ENCODE measurements at regions not wholly inside any gene's neighbourhood (a gene's known extent, or its start where the extent isn't known, plus 50 kb on each side); places are given as distances from the start of the nearest gene placed in this dataset.

DNA sequence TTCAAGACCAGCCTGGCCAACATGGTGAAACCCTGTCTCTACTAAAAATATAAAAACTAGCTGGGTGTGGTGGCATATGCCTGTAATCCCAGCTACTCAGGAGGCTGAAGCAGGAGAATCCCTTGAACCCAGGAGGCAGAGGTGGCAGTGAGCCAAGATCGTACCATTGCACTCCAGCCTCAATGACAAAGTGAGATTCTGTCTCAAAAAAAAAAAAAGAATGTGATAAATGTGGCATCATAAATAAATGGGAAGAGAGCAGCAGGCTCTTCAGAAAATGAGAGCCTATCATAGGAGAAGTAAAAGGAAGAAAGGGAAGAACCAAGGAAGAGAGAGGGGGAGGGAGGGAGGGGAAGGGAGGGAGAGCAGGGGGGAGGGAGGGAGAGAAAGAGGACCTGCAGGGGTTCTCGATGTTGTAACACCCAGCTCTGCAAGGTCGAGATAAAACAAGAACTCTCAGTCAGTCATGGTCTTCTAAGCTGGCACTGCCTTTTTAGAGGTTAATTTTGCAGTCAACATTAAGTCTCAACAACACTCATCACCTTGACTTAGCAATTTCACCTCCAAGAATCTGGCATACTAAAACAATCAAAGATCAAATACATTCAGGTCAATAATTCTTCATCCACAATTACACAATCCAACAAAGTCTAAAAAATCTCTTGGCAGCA, 68.7 kb upstream of the SIMC1 start:
- Histone ChIP-seq H3K4me3 (no peak overlapping the region), H3K27me3 (ENCODE audit: low read depth) (peaks cover 8% of the 10 kb centered on the region; the same call in 1 of the 2 replicates), H3K36me3 (replicated peaks) (no peaks in the 10 kb centered on the region), H3K4me1 (no peaks in the 10 kb centered on the region), H3K9me3 (no peaks in the 10 kb centered on the region)
- no peak for DNase-seq (ENCODE audit: low spot score in 2 of 2)
- in situ Hi-C loops (cut with MboI; ENCODE audit: low sequenced_read_pairs), result no loop called here

DNA sequence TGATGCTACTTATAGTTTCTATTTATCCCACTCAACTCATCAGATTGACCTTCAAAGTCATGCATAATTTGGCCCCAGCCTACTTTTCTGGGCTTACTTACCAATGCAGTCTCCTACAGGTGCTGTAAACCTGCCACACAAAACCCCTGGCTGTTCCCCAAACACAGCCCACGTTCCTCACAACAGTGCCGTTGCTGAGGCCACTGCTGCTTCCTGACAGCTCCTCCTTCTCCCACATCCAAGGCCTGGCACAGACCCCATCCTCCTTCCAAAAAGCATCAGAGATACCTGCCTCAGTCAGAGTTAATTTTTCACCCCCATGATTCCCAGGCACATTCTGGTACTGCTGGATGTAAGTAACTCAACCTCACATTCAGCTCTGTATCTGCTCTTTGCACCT, 68.1 kb upstream of the SIMC1 start:
- no peaks in the 10 kb centered on the region for H3K9me3 ChIP-seq
- peaks cover 5% of the 10 kb centered on the region; the same call in 1 of the 2 replicates for H3K27me3 ChIP-seq (ENCODE audit: low read depth)
- no peaks in the 10 kb centered on the region for H3K4me1 ChIP-seq
- no peak overlapping the region for H3K4me3 ChIP-seq
- no peaks in the 10 kb centered on the region for H3K36me3 ChIP-seq (replicated peaks)
- DNase-seq (ENCODE audit: low spot score in 2 of 2), result no peak
- in situ Hi-C loops (cut with MboI; ENCODE audit: low sequenced_read_pairs), result no loop called here

DNA sequence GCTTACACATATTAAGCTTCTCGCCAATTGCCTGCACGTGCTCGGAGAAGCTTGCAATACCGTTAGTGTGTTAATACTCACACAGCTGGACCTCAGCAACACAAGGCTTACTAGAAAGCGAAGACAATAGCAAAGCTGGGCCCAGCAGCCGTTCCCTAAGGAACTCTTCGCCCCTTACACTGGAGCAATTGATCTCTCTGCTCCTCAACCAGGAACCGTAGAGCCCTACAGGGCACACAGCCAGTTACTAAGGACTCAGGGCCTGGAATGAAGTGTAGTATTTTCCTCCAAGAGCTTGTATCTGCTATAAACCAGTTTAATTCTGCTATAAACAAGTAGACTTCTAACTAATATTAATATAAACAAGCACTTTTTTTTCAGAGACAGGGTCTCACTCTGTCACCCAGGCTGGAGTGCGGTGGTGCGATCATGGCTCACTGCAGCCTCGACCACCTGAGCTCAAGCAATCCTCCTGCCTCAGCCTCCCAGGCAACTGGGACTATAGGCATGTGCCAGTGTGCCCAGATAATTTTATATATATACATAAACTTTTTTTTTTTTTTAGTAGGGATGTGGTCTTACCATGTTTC, 67.0 kb upstream of the SIMC1 start:
- peaks cover 5% of the 10 kb centered on the region; the same call in 1 of the 2 replicates for H3K27me3 ChIP-seq (ENCODE audit: low read depth)
- H3K9me3 ChIP-seq, result no peaks in the 10 kb centered on the region
- H3K36me3 ChIP-seq (replicated peaks), result no peaks in the 10 kb centered on the region
- in situ Hi-C loops (cut with MboI; ENCODE audit: low sequenced_read_pairs), result no loop called here
- no peaks in the 10 kb centered on the region for H3K4me1 ChIP-seq
- no peak for DNase-seq (ENCODE audit: low spot score in 2 of 2)
- H3K4me3 ChIP-seq, result no peak overlapping the region

DNA sequence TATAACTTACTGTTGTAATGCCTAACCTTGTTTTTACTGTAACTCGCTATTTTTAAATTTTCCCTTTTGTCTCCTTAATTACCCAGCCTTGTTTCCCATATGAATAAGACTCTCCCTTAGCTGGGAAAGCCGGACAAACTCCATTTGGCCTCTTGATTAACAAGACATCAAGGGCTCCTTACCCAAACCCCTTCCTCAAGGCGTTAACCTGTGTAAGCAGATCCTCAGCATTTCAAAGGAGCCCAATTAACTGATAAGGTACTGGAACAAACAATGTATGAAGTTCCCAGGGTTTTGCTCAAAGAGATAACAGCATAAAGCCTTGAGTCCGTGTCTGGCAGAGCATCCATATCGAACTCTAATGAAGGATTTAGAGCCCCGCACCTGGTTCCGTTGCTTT, 66.0 kb upstream of the SIMC1 start:
- in situ Hi-C loops (cut with MboI; ENCODE audit: low sequenced_read_pairs), result no loop called here
- DNase-seq (ENCODE audit: low spot score in 2 of 2), result no peak
- H3K4me1 ChIP-seq, result no peaks in the 10 kb centered on the region
- H3K27me3 ChIP-seq (ENCODE audit: low read depth), result peaks cover 5% of the 10 kb centered on the region; the same call in 1 of the 2 replicates
- H3K9me3 ChIP-seq, result no peaks in the 10 kb centered on the region
- no peaks in the 10 kb centered on the region for H3K36me3 ChIP-seq (replicated peaks)
- H3K4me3 ChIP-seq, result no peak overlapping the region

DNA sequence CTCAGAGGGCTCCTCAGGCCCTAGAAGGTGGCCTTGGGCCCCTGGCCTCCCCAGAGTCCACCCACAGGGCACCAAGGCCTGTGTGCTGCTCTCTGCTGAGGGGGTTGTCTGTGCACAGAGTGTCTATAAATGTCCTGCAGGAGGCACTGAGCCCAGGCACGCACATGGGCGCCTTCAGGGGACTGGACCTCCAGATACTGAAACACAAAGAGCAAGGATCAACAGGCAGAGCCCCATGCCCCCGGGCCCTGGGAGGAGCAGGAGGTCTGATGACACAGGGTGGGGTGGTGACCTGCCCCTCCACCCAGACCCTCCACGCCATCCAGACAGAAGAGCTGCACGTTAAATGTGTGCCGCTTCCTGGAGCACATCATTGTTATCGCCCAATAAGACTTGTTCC, 64.6 kb upstream of the SIMC1 start:
- DNase-seq (ENCODE audit: low spot score in 2 of 2), result no peak
- H3K4me3 ChIP-seq, result no peak overlapping the region
- no peaks in the 10 kb centered on the region for H3K9me3 ChIP-seq
- in situ Hi-C loops (cut with MboI; ENCODE audit: low sequenced_read_pairs), result no loop called here
- H3K36me3 ChIP-seq (replicated peaks), result no peaks in the 10 kb centered on the region
- no peaks in the 10 kb centered on the region for H3K4me1 ChIP-seq
- H3K27me3 ChIP-seq (ENCODE audit: low read depth), result peaks cover under 1% of the 10 kb centered on the region; the same call in 1 of the 2 replicates

DNA sequence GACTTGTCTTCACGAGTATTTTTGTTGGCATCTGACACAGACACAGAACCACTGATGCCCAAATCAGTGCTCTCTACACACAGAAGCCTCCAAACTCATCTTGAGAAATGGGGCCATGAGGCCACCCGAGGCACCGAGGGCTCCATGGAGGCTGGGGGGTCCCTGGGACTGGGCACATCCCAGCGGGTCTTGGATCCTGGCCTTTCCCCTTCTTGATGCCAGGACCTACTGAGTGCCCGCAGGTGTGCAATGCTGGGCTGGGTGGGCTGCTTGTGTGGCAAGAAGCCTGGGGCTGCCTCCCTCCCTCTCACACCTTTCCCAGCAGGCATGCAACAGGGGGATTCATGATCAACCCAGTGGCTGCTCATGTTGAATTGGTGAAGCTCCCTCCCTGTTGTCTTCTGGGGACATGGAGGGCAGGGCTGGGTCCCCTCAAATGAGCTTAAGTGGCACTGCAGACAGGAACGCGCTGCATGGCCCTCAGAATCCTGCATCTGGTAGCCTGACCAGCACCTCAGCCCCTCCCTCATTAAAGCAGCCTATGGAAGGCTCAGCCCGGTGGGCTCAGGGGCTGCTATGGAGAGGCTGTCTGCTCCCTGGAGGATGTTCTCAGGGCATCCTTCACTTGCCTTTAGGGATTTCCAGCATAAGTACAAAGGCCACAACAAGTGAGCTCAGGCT, 63.7 kb upstream of the SIMC1 start:
- Histone ChIP-seq H3K9me3 (no peaks in the 10 kb centered on the region), H3K4me3 (no peak overlapping the region), H3K4me1 (no peaks in the 10 kb centered on the region), H3K36me3 (replicated peaks) (no peaks in the 10 kb centered on the region), H3K27me3 (ENCODE audit: low read depth) (no peaks in the 10 kb centered on the region)
- no peak for DNase-seq (ENCODE audit: low spot score in 2 of 2)
- in situ Hi-C loops (cut with MboI; ENCODE audit: low sequenced_read_pairs), result no loop called here

DNA sequence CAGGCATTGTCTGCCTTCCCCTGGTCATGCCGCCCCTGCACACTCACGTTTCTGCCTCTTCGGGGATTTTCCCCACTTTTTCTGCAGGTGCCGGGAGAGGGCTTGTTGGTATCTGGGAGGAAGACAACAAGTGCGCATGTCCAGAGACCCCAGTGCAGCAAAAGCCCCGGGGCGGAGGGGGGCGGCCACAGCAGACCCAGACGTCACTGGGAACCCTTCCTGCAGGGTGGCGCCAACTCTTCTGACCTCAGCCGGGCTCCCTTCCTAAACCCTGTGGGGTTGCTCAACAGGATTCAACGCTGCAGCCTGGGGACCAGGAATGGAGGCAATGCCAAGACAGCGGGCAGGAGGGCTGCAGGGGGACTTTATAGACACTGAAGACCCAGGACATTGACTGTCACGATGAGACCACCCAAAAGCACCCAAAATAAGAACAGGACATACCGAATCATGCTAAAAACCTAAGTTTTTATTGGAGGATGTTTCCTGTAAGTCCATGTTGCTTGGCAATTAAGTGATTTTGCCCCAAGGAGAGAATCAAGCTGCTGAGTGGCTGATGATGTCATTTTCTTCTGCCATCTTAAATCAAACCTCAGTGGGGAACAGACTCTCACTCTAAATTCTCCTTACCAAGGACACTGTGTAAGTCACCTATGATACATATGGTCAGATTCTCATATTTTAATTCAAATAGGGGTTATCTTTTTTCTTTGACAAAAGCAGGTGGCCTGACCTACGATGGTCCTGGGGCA, 62.9 kb upstream of the SIMC1 start:
- no peak for DNase-seq (ENCODE audit: low spot score in 2 of 2)
- Histone ChIP-seq H3K36me3 (replicated peaks) (no peaks in the 10 kb centered on the region), H3K4me1 (no peaks in the 10 kb centered on the region), H3K27me3 (ENCODE audit: low read depth) (no peaks in the 10 kb centered on the region), H3K9me3 (no peaks in the 10 kb centered on the region), H3K4me3 (no peak overlapping the region)
- in situ Hi-C loops (cut with MboI; ENCODE audit: low sequenced_read_pairs), result no loop called here

DNA sequence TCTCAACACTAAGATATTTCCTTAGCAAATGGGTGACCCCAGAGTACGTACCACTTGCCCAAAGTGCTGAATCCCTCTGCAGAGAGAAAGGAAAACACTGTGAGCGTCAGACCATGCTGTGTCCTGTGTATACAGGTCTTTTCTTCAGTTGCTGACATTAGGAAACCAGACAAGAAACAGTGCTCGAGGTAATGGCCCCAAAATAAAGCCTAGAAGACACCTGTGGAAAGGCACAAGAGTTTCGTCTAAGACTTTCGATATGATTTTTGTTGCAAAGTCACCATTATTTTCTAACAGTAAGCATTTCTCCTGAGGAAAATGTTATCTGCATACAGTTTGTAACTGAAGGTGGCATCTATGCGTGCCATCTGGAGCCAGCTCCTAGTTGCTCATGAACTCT, 62.0 kb upstream of the SIMC1 start:
- Histone ChIP-seq H3K4me3 (no peak overlapping the region), H3K36me3 (replicated peaks) (no peaks in the 10 kb centered on the region), H3K9me3 (no peaks in the 10 kb centered on the region), H3K4me1 (no peaks in the 10 kb centered on the region), H3K27me3 (ENCODE audit: low read depth) (no peaks in the 10 kb centered on the region)
- in situ Hi-C loops (cut with MboI; ENCODE audit: low sequenced_read_pairs), result no loop called here
- no peak for DNase-seq (ENCODE audit: low spot score in 2 of 2)

DNA sequence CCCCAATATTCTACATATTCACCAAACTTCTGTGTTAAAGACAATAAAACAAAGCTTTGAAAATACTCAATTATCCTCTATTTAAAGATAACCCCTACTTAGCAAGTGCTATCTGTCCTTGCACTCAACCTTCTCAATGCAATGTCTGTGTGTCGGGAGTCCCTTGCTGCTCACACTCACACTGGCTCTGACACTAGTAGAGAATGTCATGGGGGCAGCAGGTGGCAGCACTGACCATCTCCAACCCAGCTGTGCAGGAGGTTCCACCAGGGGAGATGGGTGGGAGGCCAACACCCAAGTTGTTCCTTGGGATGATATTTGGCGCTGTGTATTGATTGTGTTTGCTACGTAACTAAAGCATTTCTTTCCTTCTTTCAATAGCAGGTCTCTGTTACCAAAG, 59.4 kb upstream of the SIMC1 start:
- DNase-seq (ENCODE audit: low spot score in 2 of 2), result no peak
- in situ Hi-C loops (cut with MboI; ENCODE audit: low sequenced_read_pairs), result no loop called here
- H3K9me3 ChIP-seq, result no peaks in the 10 kb centered on the region
- H3K4me1 ChIP-seq, result no peaks in the 10 kb centered on the region
- H3K36me3 ChIP-seq (replicated peaks), result no peaks in the 10 kb centered on the region
- no peaks in the 10 kb centered on the region for H3K27me3 ChIP-seq (ENCODE audit: low read depth)
- H3K4me3 ChIP-seq, result no peak overlapping the region

DNA sequence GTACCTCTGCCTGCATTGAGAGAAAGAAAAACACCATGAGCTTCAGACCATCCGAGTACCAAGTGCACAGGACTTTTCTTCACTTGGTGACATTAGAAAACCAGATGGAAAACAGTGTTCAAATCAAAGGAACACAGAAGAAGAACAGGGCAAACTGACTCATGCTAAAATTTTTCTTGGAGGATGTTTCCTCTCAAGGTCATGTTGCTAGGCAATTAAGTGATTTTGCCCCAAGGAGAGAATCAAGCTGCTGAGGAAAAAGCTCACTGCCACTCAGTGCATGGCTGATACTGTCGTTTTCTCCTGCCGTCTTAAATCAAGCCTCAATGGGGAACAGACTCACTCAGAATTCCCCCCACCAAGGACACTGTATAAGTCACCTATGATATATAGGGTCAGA, 57.9 kb upstream of the SIMC1 start:
- DNase-seq (ENCODE audit: low spot score in 2 of 2), result no peak
- Histone ChIP-seq H3K36me3 (replicated peaks) (no peaks in the 10 kb centered on the region), H3K27me3 (ENCODE audit: low read depth) (no peaks in the 10 kb centered on the region), H3K4me3 (no peak overlapping the region), H3K4me1 (no peaks in the 10 kb centered on the region), H3K9me3 (no peaks in the 10 kb centered on the region)
- in situ Hi-C loops (cut with MboI; ENCODE audit: low sequenced_read_pairs), result no loop called here

DNA sequence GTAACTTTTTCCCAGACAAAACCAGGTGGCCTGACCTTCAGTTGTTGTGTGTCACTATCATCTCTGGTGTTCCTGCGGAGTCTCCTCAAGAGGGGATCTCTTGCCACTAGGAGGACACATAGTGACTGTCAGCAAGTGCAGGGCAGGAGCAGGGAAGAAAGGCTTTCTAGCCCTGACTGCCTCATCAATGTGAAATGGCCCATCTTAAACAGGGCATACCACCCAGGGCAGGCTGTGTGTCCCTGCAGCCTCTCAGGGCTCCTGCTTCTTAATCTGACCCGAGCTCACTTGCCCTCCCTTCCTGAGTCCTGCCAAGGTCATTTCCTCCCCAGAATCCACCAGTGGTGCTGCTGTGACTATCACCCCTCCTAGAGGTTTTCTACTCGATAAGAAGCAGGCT, 57.4 kb upstream of the SIMC1 start:
- H3K4me3 ChIP-seq, result no peak overlapping the region
- no peaks in the 10 kb centered on the region for H3K27me3 ChIP-seq (ENCODE audit: low read depth)
- H3K9me3 ChIP-seq, result no peaks in the 10 kb centered on the region
- H3K36me3 ChIP-seq (replicated peaks), result no peaks in the 10 kb centered on the region
- in situ Hi-C loops (cut with MboI; ENCODE audit: low sequenced_read_pairs), result no loop called here
- no peak for DNase-seq (ENCODE audit: low spot score in 2 of 2)
- no peaks in the 10 kb centered on the region for H3K4me1 ChIP-seq

DNA sequence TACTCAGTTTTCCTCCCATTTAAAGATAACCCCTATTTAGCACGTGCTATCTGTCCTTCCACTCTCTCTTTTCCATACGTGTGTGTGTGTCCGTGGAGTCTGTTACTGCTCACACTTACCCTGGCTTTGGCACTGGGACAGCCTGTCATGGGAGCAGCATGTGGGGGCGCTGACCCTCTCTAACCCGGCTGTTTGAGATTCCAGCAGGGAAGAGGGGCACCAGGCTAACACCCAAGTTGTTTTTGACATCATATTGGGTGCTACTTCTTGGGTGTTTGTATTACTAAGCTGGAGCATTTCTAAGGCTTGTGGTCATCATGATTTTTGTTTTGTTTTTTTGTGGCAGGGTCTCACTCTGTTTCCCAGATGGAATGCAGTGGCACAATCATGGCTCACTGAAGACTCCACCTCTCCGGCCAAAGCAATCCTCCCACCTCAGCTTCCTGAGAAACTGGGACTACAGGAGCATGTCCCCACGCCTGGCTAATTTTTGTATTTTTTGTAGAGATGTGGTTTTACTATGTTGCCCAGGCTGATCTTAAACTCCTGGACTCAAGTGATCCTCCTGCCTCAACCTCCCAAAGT, 56.9 kb upstream of the SIMC1 start:
- peaks cover 2% of the 10 kb centered on the region; the same call in 1 of the 2 replicates for H3K27me3 ChIP-seq (ENCODE audit: low read depth)
- no peaks in the 10 kb centered on the region for H3K4me1 ChIP-seq
- H3K9me3 ChIP-seq, result no peaks in the 10 kb centered on the region
- no peak overlapping the region for H3K4me3 ChIP-seq
- H3K36me3 ChIP-seq (replicated peaks), result no peaks in the 10 kb centered on the region
- DNase-seq (ENCODE audit: low spot score in 2 of 2), result no peak
- in situ Hi-C loops (cut with MboI; ENCODE audit: low sequenced_read_pairs), result no loop called here

DNA sequence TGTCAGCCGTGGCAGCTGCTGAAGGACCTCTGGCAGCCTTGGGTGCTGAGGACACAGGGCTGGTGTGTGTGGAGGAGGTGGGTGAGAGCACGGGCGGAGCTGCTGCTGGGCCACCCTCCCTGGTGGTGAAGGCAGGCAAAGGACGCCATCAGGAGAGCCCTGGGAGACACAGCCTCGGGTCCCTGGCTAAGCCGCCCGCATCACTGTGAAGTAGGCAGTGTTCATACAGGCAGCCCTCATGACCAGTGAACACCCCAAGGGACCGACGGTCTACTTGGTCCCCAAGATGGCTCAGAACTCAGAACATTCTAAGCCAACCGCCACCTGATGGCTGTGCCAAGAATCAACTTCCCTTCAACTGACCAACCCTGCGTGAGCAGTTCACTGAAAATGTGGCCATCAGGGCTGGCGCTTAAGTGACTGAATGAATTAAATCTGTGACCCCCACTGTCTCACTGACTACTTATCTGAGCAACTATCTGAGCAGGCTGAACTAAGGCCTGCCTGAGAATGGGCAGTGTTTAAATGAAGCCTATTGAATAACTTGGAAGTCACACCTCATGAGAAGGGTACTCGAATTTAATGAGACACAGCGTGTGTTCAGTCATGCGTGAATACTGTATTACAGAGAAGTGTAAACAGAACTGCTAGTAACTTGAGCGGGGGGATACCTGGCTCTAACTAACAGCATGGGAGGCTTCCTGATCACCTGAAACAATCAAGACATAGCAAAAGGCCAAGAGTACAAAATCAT, 54.7 kb upstream of the SIMC1 start:
- H3K9me3 ChIP-seq, result no peaks in the 10 kb centered on the region
- peaks cover 2% of the 10 kb centered on the region; the same call in 1 of the 2 replicates for H3K27me3 ChIP-seq (ENCODE audit: low read depth)
- in situ Hi-C loops (cut with MboI; ENCODE audit: low sequenced_read_pairs), result no loop called here
- H3K4me3 ChIP-seq, result no peak overlapping the region
- no peak for DNase-seq (ENCODE audit: low spot score in 2 of 2)
- no peaks in the 10 kb centered on the region for H3K4me1 ChIP-seq
- H3K36me3 ChIP-seq (replicated peaks), result no peaks in the 10 kb centered on the region
